NCI-H82 treated with DMSO at 0.1 percent for 48 hours (cell line): ENCODE measurements at regions not wholly inside any gene's neighbourhood (a gene's known extent, or its start where the extent isn't known, plus 50 kb on each side); places are given as distances from the start of the nearest gene placed in this dataset.

Experiments
- DNase-seq: peaks from one replicate; lab custom pipeline; 2025; ENCODE audit not compliant: unreplicated experiment; lab: John Stamatoyannopoulos, UW

- no peak for DNase-seq
Observed at GRCh38 chr2:239676716-239677452, 276.1 kb upstream of the HDAC4 start.

GRCh38 chr2:239675826-239676715, 275.3 kb upstream of the HDAC4 start:
- DNase-seq = no peak

GRCh38 chr2:239674981-239675825, 274.4 kb upstream of the HDAC4 start:
- DNase-seq = no peak

GRCh38 chr2:239674101-239674980, 273.5 kb upstream of the HDAC4 start:
- no peak for DNase-seq

GRCh38 chr2:239673641-239674040, 272.8 kb upstream of the HDAC4 start:
- DNase-seq = no peak

- no peak for DNase-seq
Observed at GRCh38 chr2:239671916-239672849, 271.4 kb upstream of the HDAC4 start.

- DNase-seq = no peak
Observed at GRCh38 chr2:239671471-239671870, 270.7 kb upstream of the HDAC4 start.

GRCh38 chr2:239670463-239671120, 269.8 kb upstream of the HDAC4 start:
- no peak for DNase-seq

- DNase-seq = no peak
Observed at GRCh38 chr2:239669899-239670460, 269.2 kb upstream of the HDAC4 start.

GRCh38 chr2:239669181-239669898, 268.5 kb upstream of the HDAC4 start:
- DNase-seq = no peak

GRCh38 chr2:239668651-239669050, 267.8 kb upstream of the HDAC4 start:
- no peak for DNase-seq

GRCh38 chr2:239668042-239668441, 267.2 kb upstream of the HDAC4 start:
- no peak for DNase-seq

GRCh38 chr2:239667431-239667985, 266.7 kb upstream of the HDAC4 start:
- DNase-seq = no peak

GRCh38 chr2:239666855-239667376, 266.1 kb upstream of the HDAC4 start:
- no peak for DNase-seq

- no peak for DNase-seq
Observed at GRCh38 chr2:239666053-239666854, 265.4 kb upstream of the HDAC4 start.

- DNase-seq = no peak
Observed at GRCh38 chr2:239664216-239664810, 263.5 kb upstream of the HDAC4 start.
